Erythroblast (primary cell): ENCODE measurements at regions not wholly inside any gene's neighbourhood (a gene's known extent, or its start where the extent isn't known, plus 50 kb on each side); places are given as distances from the start of the nearest gene placed in this dataset.

ENCODE experiments used
- GATA1 ChIP-seq: IDR thresholded peaks from 2 replicates; pipeline ENCODE4 v1.6.1; 2011; ENCODE audit warnings: low read depth, mild to moderate bottlenecking, control low read depth, low read length, moderate library complexity
- POLR2A ChIP-seq: IDR thresholded peaks from 2 replicates; pipeline ENCODE4 v1.6.1; 2011; ENCODE audit warnings: mild to moderate bottlenecking, low read length

- TF ChIP-seq POLR2A: no peak
- no peak for TF ChIP-seq GATA1
These were observed 202.4 kb upstream of the KAZN start for GRCh38 chr1:14396100-14396499.
